Sigmoid colon (tissue), 4 donors: ENCODE measurements at regions not wholly inside any gene's neighbourhood (a gene's known extent, or its start where the extent isn't known, plus 50 kb on each side); places are given as distances from the start of the nearest gene placed in this dataset.

Source experiments
- EP300 ChIP-seq, 4 donors: sonication (generic); formaldehyde crosslinking; IDR thresholded peaks; one replicate each; pipeline ENCODE4 v1.6.1; 2017; ENCODE audit warnings: antibody characterized with exemption in 4 of 4
- POLR2A ChIP-seq, 2 donors: fragments of 450-650 bp; IDR thresholded peaks; one replicate each; pipeline ENCODE4 v1.6.1; 2016; ENCODE audit warnings: antibody characterized with exemption in 2 of 2, mild to moderate bottlenecking in 2 of 2, moderate library complexity in 2 of 2
- TF ChIP-seq, protein P1 (sequence below), 4 experiments: fragments of 450-650 bp in 3 of 4; fragments of 200-600 bp in 1 of 4; IDR thresholded peaks; one replicate each; pipeline ENCODE4 v1.5.1; 2016 to 2019; ENCODE audit warnings: antibody characterized with exemption in 4 of 4, mild to moderate bottlenecking in 3 of 4, moderate library complexity in 2 of 4

DNA sequence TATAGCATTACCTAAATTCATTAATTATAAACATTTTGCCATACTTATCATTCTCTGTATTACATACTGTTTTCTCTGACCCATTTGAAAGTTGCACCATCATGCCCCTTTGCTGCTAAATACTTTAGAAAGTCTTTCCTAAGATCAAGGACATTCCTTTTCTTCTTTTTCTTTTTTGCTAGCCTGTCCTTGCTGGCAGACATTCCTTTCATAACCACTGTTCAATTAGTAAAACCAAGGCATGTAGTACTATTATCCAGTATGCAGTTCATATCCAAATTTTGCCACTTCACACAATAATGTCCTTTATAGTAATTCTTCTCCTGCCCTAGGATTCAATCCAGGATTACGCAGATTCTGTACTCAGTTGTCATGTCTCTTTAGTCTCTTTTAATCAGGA lies 321.0 kb upstream of the C2CD4B start:
- TF ChIP-seq, protein P1, sequence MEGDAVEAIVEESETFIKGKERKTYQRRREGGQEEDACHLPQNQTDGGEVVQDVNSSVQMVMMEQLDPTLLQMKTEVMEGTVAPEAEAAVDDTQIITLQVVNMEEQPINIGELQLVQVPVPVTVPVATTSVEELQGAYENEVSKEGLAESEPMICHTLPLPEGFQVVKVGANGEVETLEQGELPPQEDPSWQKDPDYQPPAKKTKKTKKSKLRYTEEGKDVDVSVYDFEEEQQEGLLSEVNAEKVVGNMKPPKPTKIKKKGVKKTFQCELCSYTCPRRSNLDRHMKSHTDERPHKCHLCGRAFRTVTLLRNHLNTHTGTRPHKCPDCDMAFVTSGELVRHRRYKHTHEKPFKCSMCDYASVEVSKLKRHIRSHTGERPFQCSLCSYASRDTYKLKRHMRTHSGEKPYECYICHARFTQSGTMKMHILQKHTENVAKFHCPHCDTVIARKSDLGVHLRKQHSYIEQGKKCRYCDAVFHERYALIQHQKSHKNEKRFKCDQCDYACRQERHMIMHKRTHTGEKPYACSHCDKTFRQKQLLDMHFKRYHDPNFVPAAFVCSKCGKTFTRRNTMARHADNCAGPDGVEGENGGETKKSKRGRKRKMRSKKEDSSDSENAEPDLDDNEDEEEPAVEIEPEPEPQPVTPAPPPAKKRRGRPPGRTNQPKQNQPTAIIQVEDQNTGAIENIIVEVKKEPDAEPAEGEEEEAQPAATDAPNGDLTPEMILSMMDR (IDR thresholded peaks at IDR 0.05) = no peak
- TF ChIP-seq POLR2A (IDR thresholded peaks at IDR 0.05) (no peak), EP300 (IDR thresholded peaks at IDR 0.05) (no peak)
